Omental fat pad (tissue), 3 donors: ENCODE measurements at regions not wholly inside any gene's neighbourhood (a gene's known extent, or its start where the extent isn't known, plus 50 kb on each side); places are given as distances from the start of the nearest gene placed in this dataset.
"Not testable (repeated sequence)": the region's sequence is repeated elsewhere in the genome, so short reads cannot be mapped to it uniquely, and the experiment has no call there.

ENCODE experiments used
- ATAC-seq: fragments of 150-250 bp; one replicate; pipeline ENCODE4 v1.9.1; 2016; ENCODE audit warnings: mild to moderate bottlenecking, moderate library complexity; ENCODE audit not compliant: low FRiP score
- DNase-seq: peaks from one replicate; pipeline ENCODE4 v3.0.0-alpha.2; 2019; ENCODE audit warnings: low spot score
- CTCF ChIP-seq, 3 donors: fragments of 450-650 bp; IDR thresholded peaks; one replicate each; pipeline ENCODE4 v1.5.1; 2016 to 2017; ENCODE audit warnings: antibody characterized with exemption in 3 of 3, mild to moderate bottlenecking in 3 of 3, moderate library complexity in 2 of 3

GRCh38 chr12:53866727-53867126 is 71.9 kb upstream of the HOXC13 start:
- ATAC-seq (no peak), DNase-seq (no peak)
- no peak for TF ChIP-seq CTCF (IDR thresholded peaks at IDR 0.05)

GRCh38 chr12:53867216-53868012 is 71.2 kb upstream of the HOXC13 start:
- ATAC-seq (no peak), DNase-seq (no peak)
- no peak for TF ChIP-seq CTCF (IDR thresholded peaks at IDR 0.05)

- DNase-seq (no peak), ATAC-seq (no peak)
- TF ChIP-seq CTCF (IDR thresholded peaks at IDR 0.05), result no peak
Measured at GRCh38 chr12:53868511-53868986, 70.1 kb upstream of the HOXC13 start.

GRCh38 chr12:53869500-53869899 is 69.1 kb upstream of the HOXC13 start:
- TF ChIP-seq CTCF (IDR thresholded peaks at IDR 0.05), result no peak
- DNase-seq (no peak), ATAC-seq (no peak)

GRCh38 chr12:53870117-53870516 is 68.5 kb upstream of the HOXC13 start:
- ATAC-seq (no peak), DNase-seq (no peak)
- TF ChIP-seq CTCF (IDR thresholded peaks at IDR 0.05), result no peak

GRCh38 chr12:53871367-53871766 is 67.3 kb upstream of the HOXC13 start:
- ATAC-seq (no peak), DNase-seq (no peak)
- no peak for TF ChIP-seq CTCF (IDR thresholded peaks at IDR 0.05)

GRCh38 chr12:53872367-53872766 is 66.3 kb upstream of the HOXC13 start:
- ATAC-seq (no peak), DNase-seq (no peak)
- TF ChIP-seq CTCF (IDR thresholded peaks at IDR 0.05), result no peak

GRCh38 chr12:53877961-53878360 is 60.7 kb upstream of the HOXC13 start:
- ATAC-seq, DNase-seq: not testable (repeated sequence)
